Transverse colon (tissue), 4 donors: ENCODE measurements at regions not wholly inside any gene's neighbourhood (a gene's known extent, or its start where the extent isn't known, plus 50 kb on each side); places are given as distances from the start of the nearest gene placed in this dataset.

Experiments
- CTCF ChIP-seq, 5 experiments: fragments of 200-600 bp in 3 of 5; fragments of 450-650 bp in 2 of 5; sonication (generic) in 3 of 5; IDR thresholded peaks; 1 replicate in 2 of 5; 2 replicates in 3 of 5; pipeline ENCODE4 v1.5.1; 2016 to 2017; ENCODE audit warnings: antibody characterized with exemption in 5 of 5, inconsistent platforms in 3 of 5, mild to moderate bottlenecking in 2 of 5, moderate library complexity in 1 of 5
- EP300 ChIP-seq: sonication (generic); formaldehyde crosslinking; IDR thresholded peaks from one replicate; pipeline ENCODE4 v1.6.1; 2017; ENCODE audit warnings: antibody characterized with exemption, low read depth
- POLR2A ChIP-seq: fragments of 450-650 bp; IDR thresholded peaks from one replicate; pipeline ENCODE4 v1.6.1; 2016; ENCODE audit warnings: antibody characterized with exemption, mild to moderate bottlenecking, moderate library complexity
- POLR2AphosphoS5 ChIP-seq, 3 donors: sonication (generic); formaldehyde crosslinking; IDR thresholded peaks; one replicate each; pipeline ENCODE4 v1.6.1; 2016; ENCODE audit warnings: antibody characterized with exemption in 3 of 3

- TF ChIP-seq CTCF (IDR thresholded peaks at IDR 0.05) (no peak), POLR2A (no peak), EP300 (no peak), POLR2AphosphoS5 (IDR thresholded peaks at IDR 0.05) (no peak)
These were observed 203.1 kb downstream of the OPA1 start for GRCh38 chr3:193796089-193796488.
